Nephron (organoid): ENCODE measurements at regions not wholly inside any gene's neighbourhood (a gene's known extent, or its start where the extent isn't known, plus 50 kb on each side); places are given as distances from the start of the nearest gene placed in this dataset.
A peak's percentile ranks its signal among the peaks of the same experiment; 100 is the strongest.

Experiments used
- H3K27ac Mint-ChIP-seq, 3 experiments: 2 replicates each; pipeline ENCODE4 v1.8.0; 2020; ENCODE audit warnings: mixed read lengths in 3 of 3, mild to moderate bottlenecking in 2 of 3, moderate library complexity in 1 of 3
- H3K27me3 Mint-ChIP-seq: 2 replicates; pipeline ENCODE4 v1.8.0; 2021; ENCODE audit warnings: low read depth, mild to moderate bottlenecking, moderate library complexity, mixed read lengths
- H3K36me3 Mint-ChIP-seq: 2 replicates; pipeline ENCODE4 v1.8.0; 2020; ENCODE audit warnings: low read depth, mixed read lengths
- H3K4me1 Mint-ChIP-seq: 2 replicates; pipeline ENCODE4 v1.8.0; 2020; ENCODE audit warnings: mixed read lengths
- H3K4me3 Mint-ChIP-seq, 3 experiments: 2 replicates each; pipeline ENCODE4 v1.8.0; 2020; ENCODE audit warnings: mild to moderate bottlenecking in 3 of 3, mixed read lengths in 3 of 3, moderate library complexity in 2 of 3
- H3K9me3 Mint-ChIP-seq: 2 replicates; pipeline ENCODE4 v1.8.0; 2020; ENCODE audit warnings: mixed read lengths
- TF ChIP-seq, protein P1 (sequence below), 3 experiments: fragments of 200-600 bp; sonication (generic); IDR thresholded peaks; one replicate each; pipeline ENCODE4 v1.5.0; 2021; ENCODE audit warnings: antibody characterized with exemption in 3 of 3; ENCODE audit not compliant: unreplicated experiment in 3 of 3

GRCh38 chr17:72591289-72592241, 470.7 kb downstream of the SOX9 start:
- Mint-ChIP-seq H3K4me1 (peaks cover 15% of the 10 kb centered on the region), H3K27ac (peak overlapping the region in 1 of 3 experiments; percentile 18)

GRCh38 chr17:72592242-72592966, 471.6 kb downstream of the SOX9 start:
- H3K4me1 Mint-ChIP-seq = peaks cover 15% of the 10 kb centered on the region
- H3K27ac Mint-ChIP-seq = peak overlapping the region in 1 of 3 experiments; percentile 18
- H3K9me3 Mint-ChIP-seq = no peaks in the 10 kb centered on the region
- H3K36me3 Mint-ChIP-seq = no peaks in the 10 kb centered on the region
- peaks cover 75% of the 10 kb centered on the region for H3K27me3 Mint-ChIP-seq
- H3K4me3 Mint-ChIP-seq = peak overlapping the region; percentile 88 to 94 (median 92)
- TF ChIP-seq, protein P1, sequence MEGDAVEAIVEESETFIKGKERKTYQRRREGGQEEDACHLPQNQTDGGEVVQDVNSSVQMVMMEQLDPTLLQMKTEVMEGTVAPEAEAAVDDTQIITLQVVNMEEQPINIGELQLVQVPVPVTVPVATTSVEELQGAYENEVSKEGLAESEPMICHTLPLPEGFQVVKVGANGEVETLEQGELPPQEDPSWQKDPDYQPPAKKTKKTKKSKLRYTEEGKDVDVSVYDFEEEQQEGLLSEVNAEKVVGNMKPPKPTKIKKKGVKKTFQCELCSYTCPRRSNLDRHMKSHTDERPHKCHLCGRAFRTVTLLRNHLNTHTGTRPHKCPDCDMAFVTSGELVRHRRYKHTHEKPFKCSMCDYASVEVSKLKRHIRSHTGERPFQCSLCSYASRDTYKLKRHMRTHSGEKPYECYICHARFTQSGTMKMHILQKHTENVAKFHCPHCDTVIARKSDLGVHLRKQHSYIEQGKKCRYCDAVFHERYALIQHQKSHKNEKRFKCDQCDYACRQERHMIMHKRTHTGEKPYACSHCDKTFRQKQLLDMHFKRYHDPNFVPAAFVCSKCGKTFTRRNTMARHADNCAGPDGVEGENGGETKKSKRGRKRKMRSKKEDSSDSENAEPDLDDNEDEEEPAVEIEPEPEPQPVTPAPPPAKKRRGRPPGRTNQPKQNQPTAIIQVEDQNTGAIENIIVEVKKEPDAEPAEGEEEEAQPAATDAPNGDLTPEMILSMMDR (IDR thresholded peaks at IDR 0.05; ENCODE audit: unreplicated experiment in 3 of 3) = no peak

More at GRCh38 chr17:72591289-72592241, 470.7 kb downstream of the SOX9 start:
- Mint-ChIP-seq H3K36me3 (no peaks in the 10 kb centered on the region), H3K9me3 (no peaks in the 10 kb centered on the region), H3K4me3 (peak overlapping the region; percentile 88 to 94 (median 92)), H3K27me3 (peaks cover 74% of the 10 kb centered on the region)
- TF ChIP-seq, protein P1 (IDR thresholded peaks at IDR 0.05; ENCODE audit: unreplicated experiment in 3 of 3) = no peak

- H3K36me3 Mint-ChIP-seq = no peaks in the 10 kb centered on the region
- no peaks in the 10 kb centered on the region for H3K9me3 Mint-ChIP-seq
These were observed 472.1 kb downstream of the SOX9 start for GRCh38 chr17:72592967-72593325.

GRCh38 chr17:72594248-72594647, 473.4 kb downstream of the SOX9 start:
- H3K36me3 Mint-ChIP-seq = no peaks in the 10 kb centered on the region
- H3K27ac Mint-ChIP-seq = no peak overlapping the region
- peaks cover 60% of the 10 kb centered on the region for H3K27me3 Mint-ChIP-seq
- H3K4me1 Mint-ChIP-seq = peaks cover 23% of the 10 kb centered on the region
- H3K9me3 Mint-ChIP-seq = no peaks in the 10 kb centered on the region
- H3K4me3 Mint-ChIP-seq = peak overlapping the region in 2 of 3 experiments; percentile 39 to 46
- TF ChIP-seq, protein P1 (IDR thresholded peaks at IDR 0.05; ENCODE audit: unreplicated experiment in 3 of 3) = no peak

More at GRCh38 chr17:72592967-72593325, 472.1 kb downstream of the SOX9 start:
- H3K27me3 Mint-ChIP-seq = peaks cover 71% of the 10 kb centered on the region
- H3K4me1 Mint-ChIP-seq = peaks cover 18% of the 10 kb centered on the region
- H3K27ac Mint-ChIP-seq = no peak overlapping the region
- TF ChIP-seq, protein P1 (IDR thresholded peaks at IDR 0.05; ENCODE audit: unreplicated experiment in 3 of 3) = no peak
- H3K4me3 Mint-ChIP-seq = peak overlapping the region; percentile 42 to 71 (median 65)
